IPS DF 6.9 (cell line): ENCODE measurements at regions not wholly inside any gene's neighbourhood (a gene's known extent, or its start where the extent isn't known, plus 50 kb on each side); places are given as distances from the start of the nearest gene placed in this dataset.

Experiments
- DNase-seq: peaks from one replicate; pipeline ENCODE4 v3.0.0-alpha.2; 2013; ENCODE audit warnings: low read depth, low spot score
- H3K27ac ChIP-seq: one replicate; pipeline ENCODE4 v1.5.1; 2013; ENCODE audit warnings: low read length, control low read depth
- H3K27me3 ChIP-seq: 2 replicates; pipeline ENCODE4 v1.6.1; 2013; ENCODE audit warnings: mild to moderate bottlenecking, low read length; ENCODE audit not compliant: control insufficient read depth, insufficient read depth
- H3K36me3 ChIP-seq: 2 replicates; pipeline ENCODE4 v1.6.1; 2013; ENCODE audit warnings: low read length; ENCODE audit not compliant: control insufficient read depth, insufficient read depth
- H3K4me1 ChIP-seq: 2 replicates; pipeline ENCODE4 v1.6.1; 2013; ENCODE audit warnings: low read length; ENCODE audit not compliant: control insufficient read depth, insufficient read depth
- H3K4me3 ChIP-seq: 2 replicates; pipeline ENCODE4 v1.5.1; 2013; ENCODE audit warnings: mild to moderate bottlenecking, low read length
- H3K9me3 ChIP-seq: 2 replicates; pipeline ENCODE4 v1.6.1; 2013; ENCODE audit warnings: low read length, inconsistent platforms; ENCODE audit not compliant: control insufficient read depth, insufficient read depth
- WGBS: extraction: QIAGEN DNeasy Blood & Tissue Kit; methylation state at CpG from one replicate; pipeline ENCODE4 v1.1.7; 2013; ENCODE audit warnings: mixed read lengths, missing lambda C conversion rate; ENCODE audit not compliant: insufficient read length, insufficient coverage; 5-methylcytosine and 5-hydroxymethylcytosine counted together

- WGBS = no CpG with 5 or more reads among the region's 14 CpGs
- H3K36me3 ChIP-seq = no peaks in the 10 kb centered on the region
- no peak for DNase-seq
- no peaks in the 10 kb centered on the region for H3K27me3 ChIP-seq
- H3K4me3 ChIP-seq = no peak overlapping the region
- H3K4me1 ChIP-seq = no peaks in the 10 kb centered on the region; the same call in 1 of the 2 replicates
- H3K9me3 ChIP-seq = no peaks in the 10 kb centered on the region
- H3K27ac ChIP-seq = no peak overlapping the region
Measured at GRCh38 chr7:445020-445419, 74.6 kb downstream of the PDGFA start.

GRCh38 chr7:445563-446288 lies 73.9 kb downstream of the PDGFA start:
- Histone ChIP-seq H3K27ac (no peak overlapping the region), H3K27me3 (no peaks in the 10 kb centered on the region), H3K4me1 (no peaks in the 10 kb centered on the region; the same call in 1 of the 2 replicates), H3K4me3 (no peak overlapping the region), H3K36me3 (no peaks in the 10 kb centered on the region), H3K9me3 (no peaks in the 10 kb centered on the region)
- WGBS = no CpG with 5 or more reads among the region's 14 CpGs
- DNase-seq = no peak

GRCh38 chr7:446289-446935 lies 73.2 kb downstream of the PDGFA start:
- Histone ChIP-seq H3K36me3 (no peaks in the 10 kb centered on the region), H3K4me1 (no peaks in the 10 kb centered on the region; the same call in 1 of the 2 replicates), H3K4me3 (no peak overlapping the region), H3K27ac (no peak overlapping the region), H3K9me3 (no peaks in the 10 kb centered on the region), H3K27me3 (no peaks in the 10 kb centered on the region)
- no CpG with 5 or more reads among the region's 29 CpGs for WGBS
- no peak for DNase-seq
